Dermis blood vessel endothelial cell (primary cell): ENCODE measurements at regions not wholly inside any gene's neighbourhood (a gene's known extent, or its start where the extent isn't known, plus 50 kb on each side); places are given as distances from the start of the nearest gene placed in this dataset.
A peak's percentile ranks its signal among the peaks of the same experiment; 100 is the strongest.

Source experiments
- DNase-seq: peaks from one replicate; pipeline ENCODE4 v3.0.0; 2010

DNA sequence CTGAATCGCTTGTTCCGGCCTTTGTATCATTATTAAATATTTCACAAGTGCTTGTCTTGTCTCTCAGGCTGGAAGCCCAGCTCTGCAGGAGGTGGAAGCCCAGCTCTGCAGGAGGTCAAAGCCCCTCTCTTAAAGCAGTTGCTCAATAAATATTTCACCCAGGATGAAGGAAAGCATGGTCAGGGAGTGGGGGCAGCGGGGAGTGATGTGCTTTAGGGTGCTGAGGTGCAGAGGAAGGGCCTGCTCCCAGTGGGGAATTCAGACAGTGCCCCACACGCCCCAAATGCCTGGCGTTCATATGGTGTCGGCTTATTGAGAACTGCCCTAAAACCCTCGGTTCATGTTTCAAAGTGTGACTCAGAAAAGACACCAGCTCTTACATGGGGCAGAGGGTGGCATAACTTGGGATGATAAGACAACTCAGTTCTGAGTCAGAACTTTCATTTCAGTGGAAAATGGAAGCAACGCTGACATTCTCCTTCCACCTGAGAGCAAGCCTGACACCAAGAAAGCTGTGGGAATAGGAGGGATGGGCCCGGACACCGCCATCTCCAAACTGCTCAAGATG is 114.3 kb upstream of the DAP start:
- DNase-seq: no peak

DNA sequence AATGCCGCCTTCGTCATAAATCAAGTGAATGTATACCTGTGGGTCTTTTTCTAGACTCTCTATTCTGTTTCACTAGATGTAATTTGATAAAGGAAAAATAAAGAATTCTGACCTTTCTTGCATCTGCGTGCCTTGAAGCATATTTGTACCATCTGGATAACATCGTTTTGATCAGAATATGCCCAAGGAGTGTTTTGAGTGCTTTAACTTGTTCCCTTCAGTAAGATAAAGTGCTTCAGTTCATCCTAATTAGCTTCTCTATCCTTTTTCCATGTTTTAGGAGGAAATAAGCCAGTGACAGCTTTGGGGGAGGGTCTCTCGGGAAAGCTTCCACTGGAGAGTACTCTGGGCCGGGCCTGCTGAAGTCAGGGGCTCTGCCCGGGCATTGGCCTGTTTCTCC is 113.5 kb upstream of the DAP start:
- no peak for DNase-seq

DNA sequence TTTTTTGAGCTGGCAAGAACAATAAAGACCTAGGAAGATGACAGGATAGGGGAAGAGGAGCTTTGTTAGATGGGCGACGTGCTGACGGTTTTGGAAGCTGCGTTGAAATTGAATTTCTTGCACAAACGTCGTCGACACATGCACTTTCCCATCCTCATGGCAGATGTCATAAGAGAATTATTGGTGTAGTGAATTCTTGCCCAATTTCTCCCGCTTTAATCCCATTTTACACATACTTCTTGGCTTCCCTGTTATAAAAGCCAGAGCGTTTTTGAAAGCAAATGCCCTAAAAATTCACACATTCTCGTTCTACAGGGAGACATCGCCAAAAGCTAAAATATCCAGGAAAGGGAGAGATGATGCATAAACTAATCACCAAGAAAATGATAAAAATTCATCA is 109.8 kb upstream of the DAP start:
- no peak for DNase-seq

GRCh38 chr5:10868956-10869355 is 107.9 kb upstream of the DAP start:
- no peak for DNase-seq

GRCh38 chr5:10867389-10868303 is 106.6 kb upstream of the DAP start:
- DNase-seq: no peak

GRCh38 chr5:10866913-10867312 is 105.9 kb upstream of the DAP start:
- DNase-seq: no peak

DNA sequence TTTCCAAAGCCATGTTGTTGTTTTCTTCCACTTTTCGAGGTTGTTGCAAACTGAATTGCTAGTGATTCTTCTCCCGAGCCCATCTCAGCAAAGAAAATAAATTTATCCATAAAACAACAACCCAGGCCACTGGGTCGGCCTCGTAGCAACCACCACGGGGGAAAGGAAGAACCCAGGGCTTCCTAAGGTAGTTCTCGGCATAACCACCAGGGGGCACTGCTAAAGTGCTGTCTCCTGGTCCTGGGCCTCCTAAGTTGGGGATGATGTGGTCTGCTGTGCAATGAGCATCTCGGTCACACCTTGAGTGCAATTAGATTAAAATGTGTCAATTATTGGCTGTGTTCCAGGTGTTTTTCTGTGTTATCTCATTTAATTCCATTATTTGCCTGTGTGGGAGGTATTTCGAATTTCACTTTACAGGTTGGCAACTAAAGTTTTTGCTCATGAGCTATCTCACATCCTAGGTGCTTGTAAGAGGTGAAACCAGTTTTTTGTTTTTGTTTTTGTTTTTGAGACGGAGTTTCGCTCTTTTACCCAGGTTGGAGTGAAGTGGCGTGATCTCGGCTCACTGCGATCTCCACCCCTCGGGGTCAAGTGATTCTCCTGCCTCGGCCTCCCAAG is 102.8 kb upstream of the DAP start:
- peak; percentile 71 for DNase-seq

DNA sequence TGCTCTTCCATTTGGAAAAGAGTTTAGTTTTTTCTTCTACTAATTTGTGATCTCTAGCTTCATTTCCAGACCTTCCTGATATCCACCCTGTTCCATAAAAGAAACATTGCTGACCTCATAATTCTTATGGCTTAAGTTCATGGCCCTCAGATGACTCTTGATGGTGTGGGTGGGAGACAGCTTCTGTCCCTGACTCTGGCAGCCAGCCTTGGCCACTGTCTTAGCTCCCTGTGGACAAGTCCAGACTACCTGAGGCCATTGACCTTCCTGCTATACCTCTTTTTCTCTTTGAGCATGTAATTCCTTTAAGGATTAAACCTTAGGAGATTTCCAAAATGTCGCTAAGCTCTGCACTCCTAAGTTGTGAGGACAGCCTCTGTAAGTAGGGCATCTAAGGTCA is 101.1 kb upstream of the DAP start:
- DNase-seq: no peak

- DNase-seq: no peak
Measured at GRCh38 chr5:10861423-10861790, 100.4 kb upstream of the DAP start.

DNA sequence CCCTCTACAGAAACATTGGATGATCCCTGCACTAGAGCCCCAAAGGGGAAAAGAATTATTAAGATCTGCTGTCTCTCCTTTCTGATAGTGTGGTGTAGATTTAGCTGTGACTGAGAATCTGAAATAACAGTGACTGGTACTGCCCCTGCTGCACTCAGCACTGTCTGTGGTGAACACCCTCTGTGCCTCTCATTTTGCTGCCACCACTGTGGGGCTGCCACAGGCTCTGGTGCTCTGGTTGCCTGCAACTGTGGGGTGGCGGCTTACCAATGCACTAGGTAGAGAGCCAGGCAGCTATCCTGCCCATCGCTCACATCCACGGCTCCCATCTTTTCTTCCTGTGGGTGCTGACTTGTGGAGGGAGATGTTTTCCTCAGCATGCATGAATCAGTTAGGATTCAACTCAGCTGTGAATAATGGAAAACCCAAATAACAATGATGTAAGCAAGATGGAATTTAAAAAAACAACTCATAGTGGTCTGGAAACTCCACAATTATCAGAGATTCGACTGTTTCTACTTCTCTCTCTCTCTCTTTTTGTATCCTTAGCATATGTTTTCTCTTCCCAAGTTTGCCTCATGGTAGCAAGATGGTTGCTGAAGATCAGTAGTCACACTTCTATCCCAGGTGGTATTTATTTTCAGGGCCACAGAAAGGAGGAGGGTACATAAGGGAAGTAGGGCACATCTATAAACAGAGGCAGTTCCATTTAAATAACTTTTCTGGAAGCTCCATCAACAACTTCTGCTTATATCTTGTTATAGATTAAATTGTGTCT is 99.8 kb upstream of the DAP start:
- DNase-seq: no peak

DNA sequence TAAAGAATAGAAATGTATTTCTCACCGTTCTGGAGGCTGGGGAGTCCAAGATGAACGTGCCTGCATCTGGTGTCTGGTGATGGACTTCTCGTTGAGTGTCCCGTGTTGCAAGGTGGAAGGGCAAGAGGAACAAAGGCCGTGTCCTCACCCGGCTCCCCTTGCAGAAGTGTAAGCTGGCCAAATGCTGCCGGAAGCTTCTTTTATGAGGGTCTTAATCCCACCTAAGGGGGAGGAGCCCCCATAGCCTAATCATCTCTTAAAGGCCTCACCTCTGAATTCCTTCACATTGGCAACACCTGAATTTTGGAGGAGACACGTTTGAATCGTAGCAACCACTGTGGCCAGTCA is 99.1 kb upstream of the DAP start:
- DNase-seq: no peak

- no peak for DNase-seq
Measured at GRCh38 chr5:10859393-10860195, 98.6 kb upstream of the DAP start.

- no peak for DNase-seq
Measured at GRCh38 chr5:10858945-10859344, 97.9 kb upstream of the DAP start.

DNA sequence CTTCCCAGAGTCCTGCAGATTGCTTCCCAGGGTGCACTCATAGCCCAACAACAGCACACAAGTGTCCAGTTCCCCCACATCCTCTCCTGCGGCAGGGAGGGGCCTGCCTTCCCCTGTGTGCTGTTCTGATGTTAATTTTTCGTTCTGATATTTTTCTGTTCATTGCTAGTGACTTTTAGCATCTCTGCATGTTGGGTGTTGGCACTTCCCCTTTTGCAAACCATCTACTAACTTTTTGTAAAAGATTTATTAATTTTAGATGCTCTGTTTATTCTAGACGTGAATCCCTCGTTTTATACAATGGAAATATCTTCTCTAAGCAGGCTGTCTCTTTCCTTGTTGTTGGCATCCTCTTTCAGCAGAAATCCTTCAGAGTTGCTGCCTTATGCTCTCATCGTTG is 97.3 kb upstream of the DAP start:
- no peak for DNase-seq

- DNase-seq: no peak
Measured at GRCh38 chr5:10857338-10857733, 96.3 kb upstream of the DAP start.

DNA sequence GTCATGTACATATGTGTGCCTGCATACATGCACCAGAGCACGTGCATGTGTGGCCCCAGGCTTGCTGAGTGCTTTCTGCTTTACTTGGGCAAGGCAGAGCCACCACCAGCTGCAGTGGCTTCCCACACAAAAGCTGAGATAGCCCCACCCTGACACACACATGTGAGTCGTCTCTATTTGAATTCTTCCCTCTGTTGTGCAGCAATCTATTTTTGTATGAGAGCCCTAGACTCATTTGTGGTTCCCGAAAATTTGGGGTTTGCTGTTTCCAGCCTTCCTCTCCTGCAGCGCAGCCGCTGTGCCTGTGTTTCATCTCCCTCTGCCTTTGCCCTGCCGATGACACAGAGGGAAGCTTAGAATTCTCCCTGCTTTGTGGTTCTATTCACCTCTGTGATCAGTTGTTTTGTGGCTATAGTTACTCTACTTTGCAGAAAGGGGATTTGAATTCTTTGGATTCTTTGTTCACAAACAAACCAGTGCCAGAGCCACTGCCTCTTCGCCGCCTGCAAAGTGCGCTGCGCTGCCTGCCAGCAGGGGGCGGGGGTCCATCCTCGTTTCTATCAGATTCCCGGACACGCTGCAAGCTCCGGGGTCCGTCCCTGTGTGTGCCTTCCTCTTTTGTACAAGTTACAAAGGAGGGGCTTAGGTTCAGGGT is 95.8 kb upstream of the DAP start:
- peak; percentile 53 for DNase-seq

- DNase-seq: no peak
Measured at GRCh38 chr5:10856071-10856470, 95.0 kb upstream of the DAP start.

DNA sequence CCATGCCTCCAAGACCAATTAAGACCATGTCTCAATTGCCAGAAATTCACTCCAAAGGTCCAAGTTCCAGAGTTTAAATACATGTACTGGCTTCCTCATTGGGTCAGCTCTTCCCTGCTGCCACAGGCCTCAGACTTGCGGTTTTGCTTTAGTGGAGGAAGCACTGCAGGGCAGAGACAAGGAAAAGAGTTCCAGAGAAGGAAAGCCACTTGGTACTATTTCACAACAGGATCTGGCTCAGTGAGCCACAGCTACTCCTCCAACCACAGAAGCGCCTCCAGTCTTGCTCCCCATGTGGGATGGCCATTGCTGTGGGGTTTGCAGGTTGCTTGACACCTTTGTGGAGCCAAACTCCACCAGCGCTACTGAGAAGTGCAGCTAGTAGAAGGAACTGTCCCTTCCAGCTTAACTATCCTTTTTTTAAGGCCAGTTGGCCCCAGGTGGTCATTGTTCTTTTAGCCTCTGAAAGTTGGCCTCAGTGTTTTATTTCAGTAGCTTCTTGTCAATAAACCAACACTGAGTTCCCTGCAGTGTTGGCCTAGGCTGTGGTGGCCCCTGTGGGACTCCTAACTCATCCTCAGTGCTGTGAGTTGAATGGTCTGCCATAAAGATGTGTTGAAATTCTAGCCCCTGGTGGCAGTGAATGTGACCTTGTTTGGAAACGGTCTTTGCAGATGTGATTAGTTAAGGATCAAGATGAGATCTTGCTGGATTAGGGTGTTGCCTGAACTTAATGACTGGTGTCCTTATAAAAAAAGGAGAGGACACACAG is 93.7 kb upstream of the DAP start:
- no peak for DNase-seq

- no peak for DNase-seq
Measured at GRCh38 chr5:10853154-10853553, 92.1 kb upstream of the DAP start.

GRCh38 chr5:10849278-10849677 is 88.2 kb upstream of the DAP start:
- DNase-seq: no peak

DNA sequence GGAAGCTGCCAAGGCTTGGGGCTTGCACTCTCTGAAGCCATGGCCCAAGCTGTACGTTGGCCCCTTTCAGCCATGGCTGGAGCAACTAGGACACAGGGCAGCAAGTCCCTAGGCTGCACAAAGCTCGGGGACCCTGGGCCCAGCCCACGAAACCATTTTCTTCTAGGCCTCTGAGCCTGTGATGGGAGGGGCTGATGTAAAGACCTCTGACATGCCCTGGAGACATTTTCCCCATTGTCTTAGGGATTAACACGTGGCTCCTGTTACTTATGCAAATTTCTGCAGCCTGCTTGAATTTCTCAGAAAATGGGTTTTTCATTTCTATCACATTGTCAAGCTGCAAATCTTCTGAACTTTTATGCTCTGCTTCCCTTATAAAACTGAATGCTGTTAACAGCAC is 83.0 kb upstream of the DAP start:
- DNase-seq: no peak
